ENCODE measurements at regions not wholly inside any gene's neighbourhood (a gene's known extent, or its start where the extent isn't known, plus 50 kb on each side); places are given as distances from the start of the nearest gene placed in this dataset.

DNA sequence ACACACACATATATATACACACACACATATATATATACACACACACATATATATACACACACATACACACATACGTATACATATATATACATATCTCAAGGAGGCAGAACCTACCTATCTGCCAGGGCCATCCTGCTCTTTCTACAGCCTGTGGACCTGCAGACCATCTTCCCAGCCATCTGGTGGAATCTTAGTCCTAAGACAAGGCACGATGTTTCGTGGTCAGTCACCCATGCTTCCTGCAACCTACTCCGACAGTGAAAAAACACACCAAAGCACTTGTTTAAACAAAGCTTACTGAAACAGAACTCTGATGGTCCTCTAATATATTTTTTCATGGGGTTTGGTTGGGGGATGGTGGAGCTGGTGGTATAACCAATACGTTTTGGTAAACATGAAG lies 164.2 kb upstream of the ZNF521 start:
- TF ChIP-seq, protein P1, sequence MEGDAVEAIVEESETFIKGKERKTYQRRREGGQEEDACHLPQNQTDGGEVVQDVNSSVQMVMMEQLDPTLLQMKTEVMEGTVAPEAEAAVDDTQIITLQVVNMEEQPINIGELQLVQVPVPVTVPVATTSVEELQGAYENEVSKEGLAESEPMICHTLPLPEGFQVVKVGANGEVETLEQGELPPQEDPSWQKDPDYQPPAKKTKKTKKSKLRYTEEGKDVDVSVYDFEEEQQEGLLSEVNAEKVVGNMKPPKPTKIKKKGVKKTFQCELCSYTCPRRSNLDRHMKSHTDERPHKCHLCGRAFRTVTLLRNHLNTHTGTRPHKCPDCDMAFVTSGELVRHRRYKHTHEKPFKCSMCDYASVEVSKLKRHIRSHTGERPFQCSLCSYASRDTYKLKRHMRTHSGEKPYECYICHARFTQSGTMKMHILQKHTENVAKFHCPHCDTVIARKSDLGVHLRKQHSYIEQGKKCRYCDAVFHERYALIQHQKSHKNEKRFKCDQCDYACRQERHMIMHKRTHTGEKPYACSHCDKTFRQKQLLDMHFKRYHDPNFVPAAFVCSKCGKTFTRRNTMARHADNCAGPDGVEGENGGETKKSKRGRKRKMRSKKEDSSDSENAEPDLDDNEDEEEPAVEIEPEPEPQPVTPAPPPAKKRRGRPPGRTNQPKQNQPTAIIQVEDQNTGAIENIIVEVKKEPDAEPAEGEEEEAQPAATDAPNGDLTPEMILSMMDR (conservative IDR thresholded peaks at IDR 0.05) = no peak
- H3K27me3 Mint-ChIP-seq (ENCODE audit: low read depth) = no peaks in the 10 kb centered on the region
- peaks cover 17% of the 10 kb centered on the region for H3K4me1 Mint-ChIP-seq
- H3K36me3 Mint-ChIP-seq (ENCODE audit: low read depth) = no peaks in the 10 kb centered on the region
- H3K4me3 Mint-ChIP-seq = no peak overlapping the region
- peaks cover 7% of the 10 kb centered on the region for H3K9me3 Mint-ChIP-seq
- H3K27ac Mint-ChIP-seq (ENCODE audit: unreplicated experiment) = no peak overlapping the region
- DNase-seq (ENCODE audit: low read depth, low spot score) = no peak

DNA sequence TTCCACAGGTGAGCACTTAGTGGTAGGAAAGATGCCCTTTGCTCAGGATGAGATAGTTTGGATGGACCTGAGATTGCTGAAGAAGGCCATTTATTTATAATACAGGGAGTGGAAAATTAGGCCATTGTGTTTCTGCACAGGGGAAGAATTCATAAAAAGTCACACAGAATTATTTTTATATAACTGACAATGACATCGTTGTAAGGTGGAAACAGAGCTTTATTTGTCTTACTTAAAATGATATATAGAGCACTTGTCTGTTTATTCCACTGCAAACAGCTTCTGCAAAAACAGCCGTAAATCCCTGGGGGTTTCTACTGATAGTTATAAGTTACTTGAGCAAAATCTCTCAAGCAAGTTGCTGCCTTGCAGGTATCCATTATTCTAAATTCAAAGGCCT lies 158.1 kb upstream of the ZNF521 start:
- Mint-ChIP-seq H3K9me3 (peaks cover 2% of the 10 kb centered on the region), H3K27me3 (ENCODE audit: low read depth) (no peaks in the 10 kb centered on the region), H3K4me1 (peaks cover 5% of the 10 kb centered on the region), H3K36me3 (ENCODE audit: low read depth) (no peaks in the 10 kb centered on the region), H3K27ac (ENCODE audit: unreplicated experiment) (no peak overlapping the region), H3K4me3 (no peak overlapping the region)
- TF ChIP-seq, protein P1 (conservative IDR thresholded peaks at IDR 0.05) = no peak
- DNase-seq (ENCODE audit: low read depth, low spot score) = no peak

DNA sequence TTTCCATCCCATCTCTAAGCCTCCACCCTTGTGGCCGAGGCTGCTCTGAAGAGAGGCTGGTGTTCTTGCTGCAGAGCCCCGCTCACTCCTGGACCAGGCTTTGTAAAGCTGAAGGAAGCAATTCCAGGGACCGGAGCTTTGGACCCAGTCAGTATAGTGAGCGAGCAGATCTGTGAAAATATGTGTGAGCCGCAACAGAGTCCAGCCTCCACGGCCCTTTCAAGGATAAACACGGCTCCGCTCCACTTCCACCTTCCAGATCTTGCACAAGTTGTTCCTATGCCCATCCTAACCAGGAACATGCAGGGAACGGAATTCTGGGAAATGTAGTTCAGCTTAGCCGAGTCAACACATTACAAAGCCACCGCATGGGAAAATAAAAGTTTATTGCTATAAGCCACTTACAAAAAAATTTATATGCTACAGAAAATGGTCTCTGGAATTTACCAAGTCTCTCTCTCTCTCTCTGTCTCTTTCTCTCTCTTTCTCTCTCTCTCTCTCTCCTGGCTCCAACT lies 151.7 kb upstream of the ZNF521 start:
- TF ChIP-seq, protein P1 (conservative IDR thresholded peaks at IDR 0.05) = no peak
- peaks cover 10% of the 10 kb centered on the region for H3K4me1 Mint-ChIP-seq
- DNase-seq (ENCODE audit: low read depth, low spot score) = peak; percentile 13
- H3K27ac Mint-ChIP-seq (ENCODE audit: unreplicated experiment) = no peak overlapping the region
- no peaks in the 10 kb centered on the region for H3K36me3 Mint-ChIP-seq (ENCODE audit: low read depth)
- H3K27me3 Mint-ChIP-seq (ENCODE audit: low read depth) = no peaks in the 10 kb centered on the region
- H3K4me3 Mint-ChIP-seq = peak overlapping the region; percentile 82
- H3K9me3 Mint-ChIP-seq = peaks cover 6% of the 10 kb centered on the region

DNA sequence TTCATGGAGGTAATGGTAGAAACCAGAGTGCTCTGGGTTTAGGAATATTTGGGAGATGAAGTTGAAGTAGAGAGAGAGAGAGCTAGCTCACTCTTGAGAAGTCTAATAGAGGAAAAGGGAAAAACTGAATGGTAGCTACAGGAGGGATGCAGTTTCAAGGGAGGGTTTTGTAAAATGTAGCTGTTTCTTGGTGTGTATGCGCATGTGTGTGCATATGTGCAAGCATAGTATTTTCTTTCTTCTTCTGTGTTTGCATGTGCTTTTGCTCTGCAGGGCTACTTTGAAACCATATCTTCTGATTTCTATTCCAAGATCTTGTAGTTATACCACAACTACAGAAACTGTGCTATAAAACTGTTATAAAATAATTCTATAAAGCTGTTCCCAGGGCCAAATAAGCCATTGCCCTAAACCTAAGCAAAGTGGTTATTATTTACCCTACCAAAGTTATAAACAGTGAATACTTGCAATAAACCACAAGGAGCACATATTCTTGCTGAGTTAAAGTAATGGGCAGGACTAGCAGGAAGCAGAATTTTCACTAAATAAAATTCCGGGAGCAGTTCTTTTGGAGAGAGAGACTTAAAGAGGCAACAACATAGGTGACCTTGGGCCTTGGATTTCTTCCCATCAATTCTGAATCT lies 145.3 kb upstream of the ZNF521 start:
- Mint-ChIP-seq H3K27ac (ENCODE audit: unreplicated experiment) (no peak overlapping the region), H3K9me3 (peaks cover 15% of the 10 kb centered on the region)
- TF ChIP-seq, protein P1 (conservative IDR thresholded peaks at IDR 0.05) = no peak

DNA sequence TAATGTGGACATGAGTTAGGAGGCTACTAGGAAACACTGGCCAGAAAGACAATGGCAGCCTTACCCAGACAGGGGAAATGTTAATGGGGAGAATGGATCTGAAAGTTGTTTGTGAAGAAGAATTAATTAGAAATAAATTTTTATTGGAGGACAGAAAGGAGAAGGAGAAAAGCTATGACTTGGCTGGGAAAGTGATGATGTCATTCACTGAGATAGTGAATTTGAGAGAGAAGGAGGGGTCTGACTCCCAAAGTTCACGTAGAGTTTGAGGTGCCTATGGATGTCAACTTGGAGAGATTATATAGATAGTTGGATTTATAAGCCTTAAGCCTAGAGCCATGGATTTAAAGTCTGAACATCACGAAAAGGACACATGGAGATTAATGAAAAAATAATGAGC lies 144.6 kb upstream of the ZNF521 start:
- Mint-ChIP-seq H3K9me3 (peaks cover 15% of the 10 kb centered on the region), H3K4me3 (no peak overlapping the region), H3K4me1 (no peaks in the 10 kb centered on the region), H3K36me3 (ENCODE audit: low read depth) (peaks cover 6% of the 10 kb centered on the region), H3K27me3 (ENCODE audit: low read depth) (no peaks in the 10 kb centered on the region), H3K27ac (ENCODE audit: unreplicated experiment) (no peak overlapping the region)
- TF ChIP-seq, protein P1 (conservative IDR thresholded peaks at IDR 0.05) = no peak
- DNase-seq (ENCODE audit: low read depth, low spot score) = no peak

More for the DNA sequence above, 145.3 kb upstream of the ZNF521 start:
- DNase-seq (ENCODE audit: low read depth, low spot score) = no peak
- no peaks in the 10 kb centered on the region for H3K4me1 Mint-ChIP-seq
- H3K27me3 Mint-ChIP-seq (ENCODE audit: low read depth) = no peaks in the 10 kb centered on the region
- no peak overlapping the region for H3K4me3 Mint-ChIP-seq
- H3K36me3 Mint-ChIP-seq (ENCODE audit: low read depth) = peaks cover 6% of the 10 kb centered on the region
